B cell (primary cell): ENCODE measurements at regions not wholly inside any gene's neighbourhood (a gene's known extent, or its start where the extent isn't known, plus 50 kb on each side); places are given as distances from the start of the nearest gene placed in this dataset.

ENCODE experiments used
- ATAC-seq: fragments of 200-7000 bp; cut with Tn5 transposase; one replicate; pipeline ENCODE4 v1.10.0; 2021; ENCODE audit warnings: low read depth, mild to moderate bottlenecking, moderate number of reproducible peaks, moderate library complexity
- CTCF ChIA-PET: fragments of 350-600 bp; sonication (Branson Sonifier 250); formaldehyde crosslinking; loops from one replicate; lab custom pipeline; 2021; ENCODE audit warnings: antibody characterized with exemption, inconsistent platforms; lab: Charles Lee
- POLR2A ChIA-PET: fragments of 350-600 bp; sonication (Branson Sonifier 250); formaldehyde crosslinking; loops from one replicate; lab custom pipeline; 2021; ENCODE audit warnings: antibody characterized with exemption; lab: Charles Lee
- DNase-seq: peaks from one replicate; pipeline ENCODE4 v3.0.0; 2013
- H2AFZ ChIP-seq: 2 replicates; pipeline ENCODE4 v1.6.1; 2012; ENCODE audit warnings: mild to moderate bottlenecking, low read depth, low read length; ENCODE audit not compliant: insufficient read depth, poor library complexity, severe bottlenecking
- H3K27ac ChIP-seq, 2 donors: 1 replicate in 1 of 2; 2 replicates in 1 of 2; pipeline ENCODE4 v1.5.1; 2012 to 2013; ENCODE audit warnings: low read length in 2 of 2, mild to moderate bottlenecking in 2 of 2, moderate library complexity in 1 of 2
- H3K27me3 ChIP-seq, 4 experiments: fragments of 200-600 bp in 1 of 4; sonication (generic) in 1 of 4; replicated peaks in 1 of 4; 1 replicate in 2 of 4; 2 replicates in 2 of 4; pipeline versions ENCODE4 v1.6.1 to v1.7.0; 2013 to 2016; ENCODE audit warnings: low read length in 3 of 4, mild to moderate bottlenecking in 2 of 4, mixed read lengths in 1 of 4, moderate library complexity in 1 of 4; ENCODE audit not compliant: insufficient read depth in 4 of 4, control insufficient read depth in 3 of 4; ENCODE audit errors: control extremely low read depth in 1 of 4
- H3K36me3 ChIP-seq, 2 experiments: replicated peaks in 1 of 2; 1 replicate in 1 of 2; 2 replicates in 1 of 2; pipeline versions ENCODE4 v1.6.1 to v1.7.1; 2013; ENCODE audit warnings: low read length in 1 of 2; ENCODE audit not compliant: insufficient read depth in 2 of 2, control insufficient read depth in 1 of 2; ENCODE audit errors: control extremely low read depth in 1 of 2, extremely low read depth in 1 of 2
- H3K4me1 ChIP-seq, 2 donors: fragments of 200-600 bp in 1 of 2; sonication (generic) in 1 of 2; 1 replicate in 1 of 2; 2 replicates in 1 of 2; pipeline versions ENCODE4 v1.5.1 to v1.6.1; 2013 to 2017; ENCODE audit warnings: low read length in 2 of 2; ENCODE audit not compliant: control insufficient read depth in 2 of 2, insufficient read depth in 2 of 2
- H3K4me2 ChIP-seq: replicated peaks from 2 replicates; pipeline ENCODE3; 2012; ENCODE audit warnings: mild to moderate bottlenecking, low read depth, low read length; ENCODE audit not compliant: poor library complexity, severe bottlenecking
- H3K4me3 ChIP-seq, 5 experiments: fragments of 200-600 bp in 1 of 5; sonication (generic) in 1 of 5; 1 replicate in 3 of 5; 2 replicates in 2 of 5; pipeline versions ENCODE4 v1.5.1 to v1.7.0; 2011 to 2016; ENCODE audit warnings: low read length in 4 of 5, mild to moderate bottlenecking in 4 of 5, low read depth in 2 of 5, control low read depth in 1 of 5, moderate library complexity in 1 of 5; ENCODE audit not compliant: insufficient read depth in 1 of 5; ENCODE audit errors: control extremely low read depth in 1 of 5, extremely low read depth in 1 of 5
- H3K79me2 ChIP-seq: fragments of 200-600 bp; sonication (generic); one replicate; pipeline ENCODE4 v1.6.0; 2016; ENCODE audit warnings: low read length; ENCODE audit not compliant: control insufficient read depth, insufficient read depth
- H3K9ac ChIP-seq: fragments of 200-600 bp; sonication (generic); 2 replicates; pipeline ENCODE4 v1.6.1; 2017; ENCODE audit warnings: mild to moderate bottlenecking, low read length, moderate library complexity
- H3K9me3 ChIP-seq, 3 donors: one replicate each; pipeline versions ENCODE4 v1.6.1 to v1.7.1; 2013; ENCODE audit warnings: low read length in 2 of 3; ENCODE audit not compliant: control insufficient read depth in 2 of 3, insufficient read depth in 1 of 3; ENCODE audit errors: control extremely low read depth in 1 of 3
- H4K20me1 ChIP-seq: 2 replicates; pipeline ENCODE4 v1.6.0; 2012; ENCODE audit warnings: mild to moderate bottlenecking, low read length; ENCODE audit not compliant: insufficient read depth, control insufficient read depth, poor library complexity, severe bottlenecking
- H3K27ac Mint-ChIP-seq: one replicate; pipeline ENCODE4 v1.8.0; 2021; ENCODE audit warnings: mixed read lengths
- H3K27me3 Mint-ChIP-seq: one replicate; pipeline ENCODE4 v1.8.0; 2021; ENCODE audit warnings: mixed read lengths
- H3K4me1 Mint-ChIP-seq: one replicate; pipeline ENCODE4 v1.8.0; 2021; ENCODE audit warnings: mixed read lengths
- H3K4me3 Mint-ChIP-seq: one replicate; pipeline ENCODE4 v1.8.0; 2021; ENCODE audit warnings: mixed read lengths
- H3K9me3 Mint-ChIP-seq: one replicate; pipeline ENCODE4 v1.8.0; 2022; ENCODE audit warnings: mixed read lengths; ENCODE audit not compliant: insufficient read depth
- EZH2 ChIP-seq: IDR thresholded peaks from 2 replicates; pipeline ENCODE4 v1.6.1; 2012; ENCODE audit warnings: borderline replicate concordance, low read depth, mild to moderate bottlenecking, moderate library complexity, low read length; ENCODE audit not compliant: insufficient read depth, poor library complexity, severe bottlenecking
- WGBS: methylation state at CpG from one replicate; pipeline ENCODE4 v1.1.5; 2013; ENCODE audit warnings: missing lambda C conversion rate; ENCODE audit not compliant: insufficient coverage; 5-methylcytosine and 5-hydroxymethylcytosine counted together
- intact Hi-C: fragments of 100-400 bp; cut with micrococcal nuclease; formaldehyde crosslinking; loops from one replicate; pipeline ENCODE4 v1.10.0; 2022
- TF ChIP-seq, protein P1 (sequence below): fragments of 200-600 bp; IDR thresholded peaks from one replicate; pipeline ENCODE4 v1.8.0; 2022; ENCODE audit warnings: antibody characterized with exemption, mild to moderate bottlenecking

DNA sequence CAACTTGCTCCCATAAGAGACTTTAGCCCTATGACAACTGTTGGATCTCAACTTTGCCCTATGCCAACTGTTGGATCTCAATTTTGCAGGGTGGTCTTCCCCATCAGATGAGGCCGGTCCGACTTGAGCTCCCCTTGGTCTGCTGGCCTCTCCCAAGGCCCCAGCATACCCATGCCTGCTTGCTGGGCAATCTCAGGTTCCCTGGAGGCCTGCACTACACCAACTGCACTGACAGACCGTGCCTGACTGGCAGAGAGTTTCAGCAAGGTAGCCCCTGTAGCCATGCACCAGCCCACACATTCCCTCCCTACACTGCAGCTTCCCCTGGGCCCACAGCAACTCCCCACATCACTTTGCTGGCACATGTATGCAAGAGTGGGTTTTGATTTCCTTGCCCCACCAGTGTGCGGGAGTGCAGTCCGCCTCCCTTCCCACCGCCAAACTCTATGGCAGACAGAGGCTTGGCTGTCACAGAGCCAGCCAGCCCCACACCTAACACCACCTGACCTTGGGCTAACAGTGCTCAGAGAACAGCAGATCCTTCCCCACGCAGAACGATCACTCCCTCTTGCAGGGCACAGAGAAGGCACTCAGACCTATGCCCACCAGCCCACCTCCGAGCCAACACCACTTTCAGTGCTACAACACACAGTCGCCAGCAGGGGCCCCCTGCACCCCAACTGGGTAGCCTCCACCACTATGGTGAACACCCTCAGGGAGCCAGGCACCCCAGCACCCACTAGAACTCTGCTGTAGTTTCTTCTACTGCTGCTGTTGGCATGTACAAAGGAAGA is 279.9 kb upstream of the COX7C start:
- ChIA-PET CTCF (no interaction called here), POLR2A (no interaction called here)
- TF ChIP-seq, protein P1, sequence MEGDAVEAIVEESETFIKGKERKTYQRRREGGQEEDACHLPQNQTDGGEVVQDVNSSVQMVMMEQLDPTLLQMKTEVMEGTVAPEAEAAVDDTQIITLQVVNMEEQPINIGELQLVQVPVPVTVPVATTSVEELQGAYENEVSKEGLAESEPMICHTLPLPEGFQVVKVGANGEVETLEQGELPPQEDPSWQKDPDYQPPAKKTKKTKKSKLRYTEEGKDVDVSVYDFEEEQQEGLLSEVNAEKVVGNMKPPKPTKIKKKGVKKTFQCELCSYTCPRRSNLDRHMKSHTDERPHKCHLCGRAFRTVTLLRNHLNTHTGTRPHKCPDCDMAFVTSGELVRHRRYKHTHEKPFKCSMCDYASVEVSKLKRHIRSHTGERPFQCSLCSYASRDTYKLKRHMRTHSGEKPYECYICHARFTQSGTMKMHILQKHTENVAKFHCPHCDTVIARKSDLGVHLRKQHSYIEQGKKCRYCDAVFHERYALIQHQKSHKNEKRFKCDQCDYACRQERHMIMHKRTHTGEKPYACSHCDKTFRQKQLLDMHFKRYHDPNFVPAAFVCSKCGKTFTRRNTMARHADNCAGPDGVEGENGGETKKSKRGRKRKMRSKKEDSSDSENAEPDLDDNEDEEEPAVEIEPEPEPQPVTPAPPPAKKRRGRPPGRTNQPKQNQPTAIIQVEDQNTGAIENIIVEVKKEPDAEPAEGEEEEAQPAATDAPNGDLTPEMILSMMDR = no peak
- TF ChIP-seq EZH2 = no peak
- intact Hi-C loops = no loop called here
- Histone ChIP-seq H3K9ac (no peak overlapping the region), H3K79me2 (no peaks in the 10 kb centered on the region), H3K4me2 (no peak overlapping the region), H3K36me3 (no peaks in the 10 kb centered on the region), H4K20me1 (no peaks in the 10 kb centered on the region), H2AFZ (no peak overlapping the region), H3K4me3 (no peak overlapping the region), H3K4me1 (no peaks in the 10 kb centered on the region), H3K27me3 (no peaks in the 10 kb centered on the region), H3K27ac (no peak overlapping the region), H3K9me3 (peaks cover 0 to 3% (median 0%) of the 10 kb centered on the region in 3 donors)
- Mint-ChIP-seq H3K4me3 (no peak overlapping the region), H3K27ac (no peak overlapping the region), H3K27me3 (no peaks in the 10 kb centered on the region), H3K9me3 (no peaks in the 10 kb centered on the region), H3K4me1 (no peaks in the 10 kb centered on the region)
- ATAC-seq = no peak
- 84% methylated on average over 10 of the region's 10 CpGs for WGBS
- no peak for DNase-seq

DNA sequence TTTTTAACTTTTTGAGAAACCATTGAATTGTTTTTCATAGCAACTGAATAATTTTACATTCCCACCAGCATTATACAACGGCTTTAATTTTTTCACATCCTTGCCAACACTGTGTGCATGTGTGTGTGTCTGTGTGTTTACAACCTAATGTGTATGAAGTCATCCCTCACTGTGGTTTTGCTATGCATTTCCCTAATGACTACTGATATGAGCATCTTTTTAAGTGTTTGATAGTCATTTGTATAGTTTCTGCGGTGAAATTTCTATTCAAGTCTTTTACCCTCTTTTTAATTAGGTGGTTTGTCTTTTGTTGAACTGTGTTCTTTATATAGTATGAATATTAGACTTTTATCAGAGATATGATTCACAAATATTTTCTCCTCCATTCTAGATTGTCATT is 263.1 kb upstream of the COX7C start:
- no peak overlapping the region for H3K9ac ChIP-seq
- Mint-ChIP-seq H3K9me3 (no peaks in the 10 kb centered on the region), H3K4me1 (no peaks in the 10 kb centered on the region), H3K4me3 (no peak overlapping the region), H3K27me3 (no peaks in the 10 kb centered on the region), H3K27ac (no peak overlapping the region)
- no peak for TF ChIP-seq EZH2
- TF ChIP-seq, protein P1 = no peak
- no CpG with 5 or more reads among the region's 2 CpGs for WGBS
- H3K27ac ChIP-seq = no peak overlapping the region
- ATAC-seq (no peak), DNase-seq (no peak)
- H3K4me1 ChIP-seq = no peaks in the 10 kb centered on the region
- no peaks in the 10 kb centered on the region for H3K27me3 ChIP-seq
- no peak overlapping the region for H3K4me3 ChIP-seq
- H3K4me2 ChIP-seq = no peak overlapping the region
- ChIA-PET CTCF (no interaction called here), POLR2A (no interaction called here)
- no peaks in the 10 kb centered on the region for H4K20me1 ChIP-seq
- intact Hi-C loops = no loop called here
- no peaks in the 10 kb centered on the region for H3K9me3 ChIP-seq
- no peaks in the 10 kb centered on the region for H3K36me3 ChIP-seq
- no peak overlapping the region for H2AFZ ChIP-seq
- no peaks in the 10 kb centered on the region for H3K79me2 ChIP-seq
